Hematopoietic multipotent progenitor cell treated with erythropoietin and hydrocortisone succinate and interleukin-3 and kit ligand, for 15 days (in vitro differentiated cells): ENCODE measurements at regions not wholly inside any gene's neighbourhood (a gene's known extent, or its start where the extent isn't known, plus 50 kb on each side); places are given as distances from the start of the nearest gene placed in this dataset.

Experiments used
- DNase-seq: peaks from one replicate; pipeline ENCODE4 v3.0.0-alpha.2; 2015; ENCODE audit warnings: low spot score

DNA sequence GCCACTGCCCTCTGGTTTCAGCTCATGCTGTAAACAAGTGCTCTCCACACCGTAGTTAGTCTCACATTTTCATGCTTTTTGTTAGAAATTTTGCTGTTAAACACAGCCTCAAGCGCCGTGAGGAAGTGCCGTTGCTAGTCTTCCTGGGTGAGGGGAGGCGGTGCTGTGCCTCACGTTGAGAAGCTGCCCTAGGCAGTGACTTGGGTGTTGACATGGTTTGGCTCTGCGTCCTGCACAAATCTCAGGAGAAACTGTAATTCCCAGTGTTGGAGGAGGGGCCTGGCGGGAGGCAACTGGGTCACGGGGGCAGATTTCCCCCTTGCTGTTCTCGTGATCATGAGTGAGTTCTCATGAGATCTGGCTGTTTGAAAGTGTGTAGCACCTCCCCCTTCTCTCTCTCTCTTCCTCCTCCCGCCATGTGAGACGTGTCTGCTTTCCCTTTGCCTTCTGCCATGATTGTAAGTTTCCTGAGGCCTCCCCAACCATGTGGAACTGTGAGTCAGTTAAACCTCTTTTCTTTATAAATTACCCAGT, 95.8 kb downstream of the ERMARD start:
- no peak for DNase-seq

DNA sequence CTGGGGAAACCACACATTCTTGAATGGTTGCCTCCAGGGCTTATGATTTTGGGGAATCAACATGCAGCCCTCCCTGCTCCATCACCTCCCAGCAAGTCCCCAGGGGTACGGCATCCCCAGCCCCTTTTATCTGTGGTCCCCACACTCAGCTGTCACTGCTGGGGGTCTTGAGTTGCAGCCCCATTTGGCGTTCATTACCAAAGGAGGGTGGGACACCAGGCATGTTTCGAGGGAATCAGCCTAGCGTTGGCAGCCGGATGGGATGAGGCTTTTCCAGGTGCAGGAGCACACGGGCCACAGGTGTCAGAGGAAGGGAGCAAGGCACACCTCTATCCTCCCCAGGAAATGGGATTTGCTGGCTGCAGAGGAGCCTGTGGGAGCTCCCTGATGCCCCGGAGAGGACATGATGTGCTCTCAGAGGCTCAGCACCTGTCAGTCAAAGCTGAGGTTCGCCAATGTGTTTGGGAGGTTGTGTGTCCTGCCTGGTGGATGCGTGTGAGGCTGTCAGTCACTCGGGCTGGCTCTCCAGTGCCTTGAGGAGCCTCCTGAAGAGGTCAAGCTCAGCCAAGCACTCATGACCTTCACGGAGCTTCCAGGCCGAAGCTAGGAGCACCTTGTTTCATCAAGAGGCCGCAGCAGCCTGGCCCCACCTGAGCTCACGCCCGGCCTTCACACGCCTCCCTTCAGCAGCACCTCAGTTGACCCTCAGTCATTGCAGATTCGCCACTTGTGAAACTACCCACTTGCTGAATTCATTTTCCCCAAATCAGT, 95.0 kb downstream of the ERMARD start:
- DNase-seq: no peak

DNA sequence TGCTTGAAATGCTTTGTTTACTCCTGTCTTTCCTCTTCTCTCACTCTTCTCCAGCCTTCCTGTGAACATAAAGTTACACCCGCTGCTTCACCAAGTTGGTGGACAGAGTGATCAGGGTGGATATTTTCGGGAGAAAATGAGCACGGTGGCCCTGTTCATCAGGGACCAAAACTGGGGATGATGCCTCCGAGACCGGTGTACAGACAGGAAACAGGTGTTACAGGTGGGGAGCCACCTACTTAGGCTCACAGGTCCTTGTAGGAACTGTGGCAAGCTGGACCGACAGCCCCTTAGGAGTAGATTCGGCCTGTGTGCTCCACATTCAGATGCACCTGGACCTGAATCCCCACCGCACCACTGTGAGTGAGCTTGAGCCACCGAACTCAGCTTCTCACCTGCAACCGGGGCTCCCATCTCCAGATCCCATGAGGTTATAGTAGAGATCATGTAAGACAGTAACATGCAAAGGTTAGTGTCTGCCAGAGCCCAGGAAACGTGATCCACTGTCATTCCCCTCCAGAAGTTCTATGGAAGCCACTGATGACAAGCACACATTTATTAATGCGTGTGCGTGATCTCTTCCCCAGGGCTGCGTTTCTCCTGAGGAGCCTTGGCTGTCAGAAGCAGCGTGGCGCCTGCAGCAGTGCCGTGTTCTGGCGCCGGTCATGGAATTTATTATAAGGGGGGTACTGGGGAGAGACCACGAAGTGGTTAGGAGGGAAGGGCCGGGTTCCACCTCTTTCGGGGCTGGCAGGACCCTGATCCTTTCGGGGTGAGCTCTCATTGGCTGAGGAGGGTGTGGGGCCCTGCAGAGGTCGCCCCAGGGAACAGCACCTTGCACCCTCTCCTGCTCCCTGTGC, 94.2 kb downstream of the ERMARD start:
- no peak for DNase-seq

DNA sequence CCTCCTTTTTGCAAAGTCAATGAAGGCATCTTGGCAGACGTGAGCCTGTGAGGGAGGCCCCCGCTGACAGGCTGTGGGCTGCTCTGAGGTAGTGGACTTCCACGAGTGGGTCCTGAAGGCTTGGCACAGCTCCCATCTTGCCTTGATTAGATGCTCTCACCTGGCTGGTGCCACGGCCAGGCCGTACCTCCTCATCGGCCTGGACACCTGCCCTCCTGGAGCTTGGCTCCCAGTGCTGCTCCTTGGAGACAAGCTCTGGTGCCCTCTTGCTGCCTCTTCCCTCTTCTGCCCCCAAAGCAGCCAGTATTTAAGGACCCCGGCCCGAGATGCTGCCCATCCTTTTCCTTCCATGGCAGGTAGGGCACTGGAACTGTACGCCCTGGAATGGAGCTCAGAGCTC, 93.5 kb downstream of the ERMARD start:
- no peak for DNase-seq

DNA sequence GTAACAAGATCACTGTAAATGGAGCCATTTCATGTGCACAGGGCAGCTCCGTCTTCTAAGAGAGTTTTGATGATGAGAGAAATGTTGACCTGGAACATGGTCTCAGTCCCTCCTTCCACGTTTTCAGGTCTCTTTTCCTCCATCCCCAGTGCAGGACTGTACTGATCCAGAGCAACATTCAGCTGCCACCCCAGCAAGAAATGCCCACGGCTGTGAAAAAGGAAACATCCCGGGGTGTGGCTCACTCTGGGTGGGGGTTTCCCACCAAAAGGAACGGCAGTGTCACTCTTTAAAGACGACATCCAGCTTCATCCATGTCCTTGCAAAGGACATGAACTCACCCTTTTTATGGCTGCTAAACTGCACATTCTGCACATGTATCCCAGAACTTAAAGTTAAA, 92.6 kb downstream of the ERMARD start:
- DNase-seq: no peak

DNA sequence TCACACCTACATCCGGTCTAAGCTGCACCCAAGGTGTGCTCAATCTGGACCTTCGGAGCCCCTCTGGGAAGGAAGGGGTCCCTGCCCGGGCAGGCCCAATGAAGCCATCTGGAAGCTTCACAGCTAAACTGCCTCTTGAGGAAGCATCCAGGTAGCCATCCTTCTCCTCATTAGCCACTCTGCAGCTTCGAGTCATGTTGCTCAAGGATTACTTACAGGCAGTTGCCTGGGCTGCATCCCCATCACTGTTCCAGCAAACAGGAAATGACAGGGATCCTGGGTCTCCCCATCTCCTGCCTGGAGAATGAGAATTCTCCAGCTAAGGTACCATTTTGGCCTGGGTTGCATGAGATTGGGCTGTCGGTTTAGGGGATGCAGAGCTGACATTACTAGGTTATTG, 91.7 kb downstream of the ERMARD start:
- DNase-seq: no peak

DNA sequence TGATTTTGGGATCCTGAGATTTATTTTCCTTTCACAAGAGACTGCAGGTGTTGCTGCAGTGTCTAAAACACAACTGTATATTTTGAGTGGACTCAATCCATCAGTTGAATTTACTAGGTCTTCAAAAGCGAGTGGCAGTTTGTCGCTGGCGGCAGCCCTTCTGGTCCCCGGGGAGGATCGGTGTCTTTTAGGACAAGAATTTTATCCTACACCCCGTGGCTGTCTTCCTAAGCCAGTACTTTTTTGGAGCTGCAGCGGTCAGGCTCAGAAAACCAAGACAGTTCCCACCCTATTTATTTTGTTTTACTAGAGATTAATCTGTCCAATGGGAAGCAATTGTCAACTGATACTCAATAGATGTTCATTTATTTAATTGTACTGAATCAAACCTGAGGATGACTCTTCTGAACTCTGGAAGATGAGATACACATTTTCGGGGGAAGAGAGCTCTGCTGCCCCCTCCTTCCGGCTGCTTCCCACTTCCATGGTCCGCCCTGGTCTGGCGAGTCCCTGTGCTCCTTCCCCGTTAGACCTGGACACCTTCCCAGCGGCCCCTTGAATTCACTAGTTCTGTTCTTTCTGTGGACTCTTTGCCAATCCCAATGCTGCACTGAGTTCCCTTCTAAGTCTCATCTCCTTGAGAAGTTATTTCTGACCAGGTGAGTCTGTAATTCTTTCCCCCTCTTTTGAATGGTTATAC, 90.6 kb downstream of the ERMARD start:
- no peak for DNase-seq

DNA sequence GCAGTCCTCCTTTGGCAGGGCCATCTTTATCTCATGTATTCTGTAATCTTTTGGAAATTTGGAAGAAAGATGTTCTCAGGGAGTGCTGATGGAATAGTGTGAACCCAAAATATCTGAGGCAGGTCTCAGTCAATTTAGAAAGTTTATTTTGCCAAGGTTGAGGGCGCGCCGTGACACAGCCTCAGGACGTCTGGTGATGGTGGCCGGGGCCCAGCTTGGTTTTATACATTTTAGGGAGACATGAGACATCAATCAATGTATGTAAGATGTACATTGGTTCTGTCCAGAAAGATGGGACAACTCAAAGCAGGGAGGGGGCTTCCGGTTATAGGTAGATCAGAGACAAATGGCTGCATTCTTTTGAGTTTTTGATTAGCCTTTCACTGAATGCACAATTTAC, 89.8 kb downstream of the ERMARD start:
- no peak for DNase-seq

DNA sequence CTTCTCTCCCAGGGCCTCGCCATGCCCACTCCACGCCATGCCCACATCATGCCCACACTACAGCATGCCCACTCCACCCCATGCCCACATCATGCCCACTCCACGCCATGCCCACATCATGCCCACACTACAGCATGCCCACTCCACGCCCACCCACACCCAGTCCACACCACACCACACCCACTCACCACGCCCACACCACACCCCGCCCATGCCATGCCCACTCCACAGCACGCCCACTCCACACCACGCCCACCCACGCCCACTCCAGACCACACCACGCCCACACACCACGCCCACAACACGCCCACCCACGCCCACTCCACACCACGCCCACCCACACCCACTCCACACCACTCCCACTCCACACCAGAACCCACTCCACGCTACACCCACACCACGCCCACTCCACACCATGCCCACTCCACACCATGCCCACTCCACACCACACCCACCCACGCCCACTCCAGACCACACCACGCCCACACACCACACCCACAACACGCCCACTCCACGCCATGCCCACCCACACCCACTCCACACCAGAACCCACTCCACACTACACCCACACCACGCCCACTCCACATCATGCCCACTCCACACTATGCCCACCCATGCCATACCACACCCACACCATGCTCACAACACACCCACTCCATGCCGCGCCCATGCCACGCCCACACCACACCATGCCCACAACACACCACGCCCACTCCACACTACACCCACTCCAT, 88.6 kb downstream of the ERMARD start:
- DNase-seq: no peak

DNA sequence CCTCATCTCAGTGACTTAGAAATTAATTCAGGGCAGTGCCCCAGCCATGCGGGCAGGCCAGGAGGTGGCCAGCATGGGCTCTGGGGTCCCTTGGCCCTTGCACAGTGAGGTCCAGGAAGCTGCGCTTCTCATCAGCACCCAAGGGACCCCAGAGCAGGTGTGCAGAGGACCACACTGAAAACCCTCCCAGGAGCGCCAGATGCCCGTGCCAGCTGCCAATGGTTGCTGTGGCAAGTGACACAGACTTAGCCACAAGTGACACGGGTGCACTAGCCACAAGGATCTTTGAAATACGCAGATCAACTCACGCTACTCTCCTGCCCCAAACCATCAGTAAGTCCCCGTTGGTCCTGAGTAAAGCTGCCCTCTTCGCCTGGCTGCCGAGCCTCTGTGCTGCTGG, 88.1 kb downstream of the ERMARD start:
- DNase-seq: no peak

DNA sequence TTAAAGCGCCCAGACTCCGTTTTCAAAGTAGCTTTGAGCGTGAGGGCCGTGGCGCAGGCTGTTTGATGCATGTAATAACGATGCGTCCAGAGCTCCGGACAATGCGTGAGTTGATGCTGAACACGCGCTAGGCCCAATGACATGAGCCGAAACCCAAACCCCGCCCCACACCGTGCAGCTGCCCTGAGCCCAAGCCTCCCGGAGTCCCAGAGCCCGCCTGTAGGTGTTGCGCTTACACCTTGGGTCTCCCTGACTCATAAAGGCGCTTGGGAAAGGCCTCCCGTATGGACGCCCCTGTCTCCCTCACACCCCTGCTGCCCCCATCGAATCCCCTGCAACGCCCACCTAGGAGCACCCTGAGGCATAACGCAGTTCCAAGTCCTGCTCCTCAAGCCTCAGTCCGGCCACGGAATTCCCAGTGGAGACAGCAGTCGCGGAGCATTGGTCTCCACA, 87.6 kb downstream of the ERMARD start:
- DNase-seq: no peak

DNA sequence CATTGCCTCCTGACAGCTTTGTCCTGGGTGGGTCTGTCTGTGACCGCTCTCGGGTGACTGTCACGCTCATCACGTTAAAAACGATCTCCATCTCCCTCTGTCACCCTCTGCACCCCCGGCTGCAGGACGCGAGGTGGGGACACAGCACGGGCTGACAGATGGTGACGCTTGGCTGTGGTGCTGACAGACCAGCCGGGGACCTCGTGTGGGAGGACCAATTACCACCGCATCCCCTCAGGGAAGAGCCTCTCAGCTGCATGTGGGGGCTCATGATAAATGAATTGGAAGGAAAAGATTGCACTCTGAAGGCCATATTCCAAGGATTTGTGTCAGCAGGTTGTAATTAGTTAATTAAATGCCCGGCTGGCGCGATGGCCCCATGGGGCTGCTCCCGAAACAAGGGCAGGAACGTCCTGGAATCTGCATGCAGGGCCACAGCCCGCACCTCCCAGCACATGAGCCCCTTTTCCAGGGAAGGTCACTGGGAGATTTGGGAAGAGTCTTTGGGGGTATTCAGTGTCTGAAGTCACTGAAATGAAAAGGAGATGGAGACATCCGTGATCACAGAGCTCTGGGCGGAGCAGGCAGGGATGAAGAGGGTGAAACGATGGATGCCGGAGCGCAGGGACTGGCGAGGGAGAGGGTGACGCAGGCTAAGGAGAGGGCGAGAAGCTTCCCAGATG, 87.1 kb downstream of the ERMARD start:
- DNase-seq: no peak

DNA sequence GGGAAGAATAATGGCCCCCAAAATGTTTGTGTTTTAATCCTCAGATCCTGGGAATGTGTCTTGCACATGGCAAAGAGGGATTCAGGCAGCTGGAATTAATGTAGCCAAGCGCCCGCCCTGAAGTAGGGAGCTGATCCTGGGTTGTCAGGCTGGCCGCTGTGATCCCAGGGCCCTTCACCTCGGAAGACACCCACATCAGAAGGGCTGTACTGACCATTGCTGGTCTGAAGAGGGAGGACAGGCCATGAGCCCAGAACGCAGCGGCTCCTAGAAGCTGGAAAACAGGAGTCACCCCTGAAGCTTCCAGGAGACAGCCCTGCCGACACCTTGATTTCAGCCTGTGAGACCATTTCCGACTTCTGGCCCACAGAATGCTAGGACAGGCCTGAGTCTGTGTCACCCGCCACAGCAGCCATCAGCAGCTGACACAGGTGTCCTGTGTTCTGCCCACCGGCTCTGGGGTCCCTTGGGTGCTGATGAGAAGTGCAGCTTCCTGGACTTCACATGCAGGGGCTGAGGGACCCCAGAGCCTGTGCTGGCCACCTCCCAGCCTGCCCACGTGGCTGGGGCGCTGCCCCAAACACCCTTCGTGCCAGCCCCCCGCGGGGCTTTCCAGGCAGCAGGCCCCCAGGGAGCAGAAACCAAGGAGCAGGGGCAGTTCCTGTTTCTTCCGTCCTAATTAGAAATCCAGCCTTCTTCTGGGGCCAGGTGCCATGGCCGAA, 86.3 kb downstream of the ERMARD start:
- DNase-seq: no peak

DNA sequence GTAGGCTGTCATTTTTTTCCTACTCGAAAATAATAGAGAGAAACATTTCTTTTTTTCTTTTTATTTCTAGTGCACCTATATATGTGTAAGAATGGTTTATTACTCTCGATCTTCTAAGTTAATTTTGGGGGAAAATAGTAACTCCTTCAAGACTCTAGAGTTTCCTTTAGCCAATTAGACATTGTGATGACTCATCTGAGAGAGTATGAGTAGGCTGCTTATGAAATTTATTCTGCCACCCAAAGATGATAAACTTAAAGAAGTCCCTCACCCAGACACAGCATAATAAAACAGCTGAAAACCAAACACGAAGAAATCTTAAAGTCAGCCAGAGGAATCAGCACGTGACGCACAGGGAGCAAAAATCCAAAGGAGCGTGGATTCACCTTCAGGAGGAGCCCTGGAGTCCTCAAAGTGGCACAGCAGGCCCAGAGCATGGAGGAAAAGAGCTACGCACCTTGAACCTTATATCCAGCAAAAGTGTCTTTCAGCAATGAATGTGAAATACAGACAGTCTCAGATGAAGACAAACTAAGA, 81.9 kb downstream of the ERMARD start:
- DNase-seq: no peak

DNA sequence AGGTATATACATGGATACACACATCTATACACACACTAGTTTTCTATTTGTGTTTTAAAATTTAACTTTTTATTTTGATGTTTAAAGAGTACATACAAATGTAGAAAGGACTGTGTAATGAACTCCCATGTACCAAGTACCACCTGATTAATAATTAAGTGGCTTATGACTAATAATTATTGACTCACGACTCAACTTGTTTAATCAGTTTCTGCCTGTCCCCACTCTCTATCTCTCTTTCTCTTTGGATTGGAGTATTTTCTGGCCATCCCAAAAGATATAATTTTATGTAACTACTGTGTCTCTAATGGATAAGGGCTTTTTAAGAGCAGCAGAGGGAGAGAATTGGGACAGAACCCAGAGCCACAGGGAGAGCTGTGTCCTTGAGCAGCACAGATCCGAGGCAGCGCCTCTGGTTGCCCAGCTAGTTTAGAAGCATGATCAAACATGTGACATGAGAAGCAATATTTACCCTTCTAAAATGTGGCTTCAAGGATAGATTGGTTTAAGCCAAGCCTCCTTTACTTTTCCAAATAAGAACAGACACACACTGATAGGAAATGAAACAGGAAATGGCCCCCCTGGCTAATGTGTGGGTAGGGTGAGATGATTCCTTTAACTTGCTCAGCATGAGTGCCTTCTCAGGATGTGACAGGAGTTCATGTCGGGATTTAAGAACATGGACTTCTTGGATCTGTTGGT, 81.0 kb downstream of the ERMARD start:
- DNase-seq: no peak

DNA sequence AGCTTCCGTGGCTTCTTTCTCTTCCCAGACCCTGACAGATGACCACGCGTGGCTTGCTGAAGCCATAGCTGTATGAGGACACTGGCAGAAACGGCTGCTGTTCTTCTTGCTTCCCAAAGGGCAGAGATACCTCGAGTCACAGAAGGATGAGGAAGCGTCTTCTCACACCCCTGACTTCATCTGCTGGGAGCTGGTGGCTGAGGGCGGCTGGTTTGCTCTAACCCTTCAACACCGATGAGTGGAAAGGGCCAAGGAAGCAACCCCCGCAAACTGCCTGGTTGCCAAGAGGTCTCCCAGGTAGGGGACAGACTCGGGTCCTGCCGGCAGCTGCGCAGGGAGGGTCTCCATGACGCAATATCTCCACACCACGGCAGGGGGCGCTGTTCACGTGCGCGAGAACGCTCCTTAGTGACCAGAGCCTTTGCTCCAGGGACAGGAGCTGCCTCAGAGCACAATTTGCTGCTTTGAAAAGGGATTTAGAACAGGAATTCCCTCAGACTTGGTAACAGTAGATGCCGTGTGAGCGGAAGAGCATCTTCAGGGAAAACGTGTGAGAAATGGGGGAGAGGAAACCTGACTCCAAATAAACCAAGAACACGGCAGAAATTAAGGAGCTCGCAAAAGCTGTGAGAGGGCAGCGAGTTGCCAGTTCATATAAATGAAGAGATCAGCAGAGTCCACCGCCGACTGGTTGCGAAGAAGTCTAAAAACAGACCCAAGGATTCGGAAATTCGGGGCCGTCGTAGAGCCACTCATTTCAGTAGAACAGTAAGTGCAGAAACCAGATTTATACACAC, 80.2 kb downstream of the ERMARD start:
- peak; percentile 52 for DNase-seq
